Lower leg skin (tissue), 4 donors: ENCODE measurements at regions not wholly inside any gene's neighbourhood (a gene's known extent, or its start where the extent isn't known, plus 50 kb on each side); places are given as distances from the start of the nearest gene placed in this dataset.

Experiments used
- DNase-seq, 2 donors: peaks; one replicate each; pipeline ENCODE4 v3.0.0-alpha.2; 2019; ENCODE audit warnings: low spot score in 2 of 2
- H3K4me3 ChIP-seq: fragments of 200-600 bp; sonication (generic); 2 replicates; pipeline ENCODE4 v1.5.1; 2017; ENCODE audit warnings: mild to moderate bottlenecking, low read depth; ENCODE audit not compliant: poor library complexity, severe bottlenecking
- POLR2A ChIP-seq, 2 donors: fragments of 450-650 bp; IDR thresholded peaks; one replicate each; pipeline ENCODE4 v1.6.1; 2016 to 2017; ENCODE audit warnings: antibody characterized with exemption in 2 of 2, mild to moderate bottlenecking in 1 of 2, moderate library complexity in 1 of 2
- WGBS, 2 donors: methylation state at CpG; one replicate each; pipeline ENCODE4 v1.1.5; 2018; 5-methylcytosine and 5-hydroxymethylcytosine counted together
- intact Hi-C: fragments of 100-400 bp; cut with DNase I; formaldehyde crosslinking; loops from one replicate; pipeline ENCODE4 v1.15.0; 2023; ENCODE audit warnings: low total_unique reads
- TF ChIP-seq, protein P1 (sequence below), 3 donors: fragments of 450-650 bp; IDR thresholded peaks; one replicate each; pipeline ENCODE4 v1.5.1; 2016; ENCODE audit warnings: antibody characterized with exemption in 3 of 3, mild to moderate bottlenecking in 3 of 3, moderate library complexity in 2 of 3

DNA sequence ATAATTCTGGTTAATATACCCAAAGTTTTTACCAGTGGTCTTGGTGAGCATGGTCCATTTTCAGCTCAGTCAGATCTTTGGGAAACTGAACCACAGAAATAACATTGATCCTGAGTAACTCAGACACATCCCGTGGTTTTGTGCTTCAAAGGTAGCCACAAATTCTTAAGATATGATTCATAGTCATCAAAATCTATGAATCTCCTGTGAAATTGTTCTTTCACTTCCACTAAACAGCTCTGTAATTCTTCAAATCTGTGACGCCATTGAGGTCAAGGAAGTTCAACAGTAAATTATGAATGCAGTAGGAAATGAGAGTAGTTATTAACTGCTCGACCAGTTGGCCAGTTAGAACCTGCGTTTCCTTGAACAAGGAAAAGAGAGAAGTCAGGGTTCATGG lies 147.3 kb downstream of the IRS1 start:
- intact Hi-C loops = no loop called here
- WGBS, 2 donors = 57 to 62% methylated on average over 4 of the region's 4 CpGs
- no peak for TF ChIP-seq POLR2A (IDR thresholded peaks at IDR 0.05)
- TF ChIP-seq, protein P1, sequence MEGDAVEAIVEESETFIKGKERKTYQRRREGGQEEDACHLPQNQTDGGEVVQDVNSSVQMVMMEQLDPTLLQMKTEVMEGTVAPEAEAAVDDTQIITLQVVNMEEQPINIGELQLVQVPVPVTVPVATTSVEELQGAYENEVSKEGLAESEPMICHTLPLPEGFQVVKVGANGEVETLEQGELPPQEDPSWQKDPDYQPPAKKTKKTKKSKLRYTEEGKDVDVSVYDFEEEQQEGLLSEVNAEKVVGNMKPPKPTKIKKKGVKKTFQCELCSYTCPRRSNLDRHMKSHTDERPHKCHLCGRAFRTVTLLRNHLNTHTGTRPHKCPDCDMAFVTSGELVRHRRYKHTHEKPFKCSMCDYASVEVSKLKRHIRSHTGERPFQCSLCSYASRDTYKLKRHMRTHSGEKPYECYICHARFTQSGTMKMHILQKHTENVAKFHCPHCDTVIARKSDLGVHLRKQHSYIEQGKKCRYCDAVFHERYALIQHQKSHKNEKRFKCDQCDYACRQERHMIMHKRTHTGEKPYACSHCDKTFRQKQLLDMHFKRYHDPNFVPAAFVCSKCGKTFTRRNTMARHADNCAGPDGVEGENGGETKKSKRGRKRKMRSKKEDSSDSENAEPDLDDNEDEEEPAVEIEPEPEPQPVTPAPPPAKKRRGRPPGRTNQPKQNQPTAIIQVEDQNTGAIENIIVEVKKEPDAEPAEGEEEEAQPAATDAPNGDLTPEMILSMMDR (IDR thresholded peaks at IDR 0.05) = no peak
- no peak overlapping the region for H3K4me3 ChIP-seq
- DNase-seq = no peak

DNA sequence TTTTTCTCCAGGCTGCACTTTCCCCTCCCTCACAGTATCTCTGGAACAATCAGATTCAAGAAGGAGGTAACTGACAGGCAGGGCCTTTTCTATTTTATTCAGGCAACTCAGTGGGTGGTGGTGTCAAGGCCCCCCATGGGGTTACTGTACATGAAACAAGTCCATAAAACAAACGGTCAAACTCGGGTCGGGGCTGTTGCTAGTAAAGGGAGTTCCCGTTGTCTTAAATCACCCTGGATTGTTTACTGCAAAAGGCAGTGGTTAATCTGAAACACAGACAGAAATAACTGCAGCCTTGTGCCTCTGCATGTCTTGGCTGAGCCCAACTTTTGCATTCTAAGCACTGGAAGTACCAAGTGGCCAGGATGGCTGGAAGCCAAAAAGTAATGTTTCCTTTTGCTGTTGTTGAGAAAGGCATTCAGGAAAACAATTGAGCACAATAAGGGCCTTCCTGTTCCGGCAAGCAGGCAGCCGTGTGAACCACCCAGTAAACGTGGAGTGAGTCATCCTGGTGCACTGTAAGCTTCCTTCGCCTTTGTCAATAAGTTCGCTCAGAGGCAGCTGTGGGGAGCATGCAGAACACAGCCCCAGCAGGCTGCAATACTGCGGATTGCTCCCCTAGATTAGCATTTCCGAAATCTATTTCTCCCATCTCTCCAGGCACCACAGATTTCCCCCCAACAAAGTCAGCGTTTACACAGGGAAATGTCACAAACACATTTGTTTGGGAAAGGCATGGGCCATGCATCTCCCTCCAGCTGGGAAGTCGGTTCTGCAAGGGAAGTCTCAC lies 149.6 kb downstream of the IRS1 start:
- no peak overlapping the region for H3K4me3 ChIP-seq
- intact Hi-C loops = no loop called here
- 9 to 11% methylated on average over 13 of the region's 13 CpGs for WGBS, 2 donors
- DNase-seq = peak; percentile 91 to 92
- TF ChIP-seq, protein P1 (IDR thresholded peaks at IDR 0.05) = no peak
- no peak for TF ChIP-seq POLR2A (IDR thresholded peaks at IDR 0.05)

DNA sequence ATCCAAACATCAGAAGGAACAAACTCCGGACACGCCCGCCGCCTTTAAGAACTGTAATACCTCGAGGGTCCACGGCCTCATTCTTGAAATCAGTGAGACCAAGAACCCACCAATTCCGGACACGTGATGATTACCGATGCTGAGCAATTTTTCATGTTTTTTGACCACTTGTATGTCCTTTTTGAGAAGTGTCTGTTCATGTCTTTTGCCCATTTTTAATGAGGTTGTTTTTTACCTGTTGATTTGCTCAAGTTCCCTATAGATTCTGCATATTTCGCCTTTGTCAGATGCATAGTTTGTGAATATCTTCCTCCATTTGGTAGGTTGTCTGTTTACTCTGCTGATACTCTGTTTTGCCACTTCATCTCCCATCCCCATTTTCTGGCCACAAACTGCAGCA lies 150.4 kb downstream of the IRS1 start:
- intact Hi-C loops = no loop called here
- TF ChIP-seq POLR2A (IDR thresholded peaks at IDR 0.05) = no peak
- TF ChIP-seq, protein P1 (IDR thresholded peaks at IDR 0.05) = no peak
- no peak overlapping the region for H3K4me3 ChIP-seq
- 97 to 98% methylated on average over 10 of the region's 10 CpGs for WGBS, 2 donors
- no peak for DNase-seq

DNA sequence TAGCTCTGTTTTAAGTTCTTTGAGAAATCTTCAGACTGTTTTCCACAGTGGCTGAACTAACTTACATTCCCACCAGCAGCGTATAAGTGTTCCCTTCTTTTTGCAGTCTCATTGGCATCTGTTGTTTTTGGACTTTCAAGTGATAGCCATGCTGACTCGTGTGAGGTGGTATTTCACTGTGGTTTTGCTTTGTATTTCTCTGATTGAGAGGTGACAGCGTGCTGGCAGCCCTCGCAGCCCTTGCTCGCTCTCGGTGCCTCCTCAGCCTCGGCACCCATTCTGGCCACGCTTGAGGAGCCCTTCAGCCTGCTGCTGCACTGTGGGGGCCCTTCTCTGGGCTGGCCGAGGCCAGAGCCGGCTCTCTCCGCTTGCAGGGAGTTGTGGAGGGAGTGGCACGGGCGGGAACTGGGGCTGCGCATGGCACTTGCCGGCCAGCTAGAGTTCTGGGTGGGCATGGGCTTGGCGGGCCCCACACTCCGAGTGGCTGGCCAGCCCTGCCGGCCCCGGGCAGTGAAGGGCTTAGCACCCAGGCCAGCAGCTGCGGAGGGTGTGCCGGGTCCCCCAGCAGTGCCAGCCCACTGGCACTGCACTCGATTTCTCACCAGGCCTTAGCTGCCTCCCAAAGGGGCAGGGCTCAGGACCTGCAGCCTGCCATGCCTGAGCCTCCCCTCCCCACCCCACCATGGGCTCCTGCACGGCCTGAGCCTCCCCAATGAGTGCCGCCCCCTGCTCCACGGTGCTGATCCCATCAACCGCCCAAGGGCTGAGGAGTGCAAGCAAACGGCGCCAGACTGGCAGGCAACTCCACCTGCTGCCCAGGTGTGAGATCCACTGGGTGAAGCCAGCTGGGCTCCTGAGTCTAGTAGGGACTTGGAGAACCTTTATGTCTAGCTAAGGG lies 151.8 kb downstream of the IRS1 start:
- no peak for DNase-seq
- 83 to 92% methylated on average over 20 to 27 of the region's 28 CpGs for WGBS, 2 donors
- no peak for TF ChIP-seq POLR2A (IDR thresholded peaks at IDR 0.05)
- TF ChIP-seq, protein P1 (IDR thresholded peaks at IDR 0.05) = no peak

DNA sequence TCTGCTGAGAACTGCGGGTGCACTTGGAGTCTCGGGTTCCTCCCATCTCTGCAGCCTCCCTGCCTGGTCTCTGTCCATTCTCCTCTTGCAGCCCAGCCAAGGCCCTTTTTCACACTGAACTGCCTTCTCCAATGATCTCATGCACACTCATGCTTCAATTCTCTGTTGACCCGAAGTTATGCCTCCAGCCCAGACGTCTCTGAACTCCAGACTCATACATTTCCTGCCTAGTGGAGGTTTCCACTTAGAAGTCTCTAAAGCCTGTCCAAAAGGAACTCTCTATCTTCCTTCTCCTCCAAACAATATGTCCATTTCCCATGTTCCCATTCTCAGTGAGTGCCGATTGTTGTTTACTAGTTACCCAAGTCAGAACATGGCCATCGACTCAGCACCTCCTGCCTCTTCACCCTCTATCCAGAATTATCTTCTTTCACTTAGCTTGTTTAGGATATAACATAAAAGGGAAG lies 155.2 kb downstream of the IRS1 start:
- no peak for TF ChIP-seq POLR2A (IDR thresholded peaks at IDR 0.05)
- TF ChIP-seq, protein P1 (IDR thresholded peaks at IDR 0.05) = no peak
- no peak overlapping the region for H3K4me3 ChIP-seq
- WGBS, 2 donors = 52 to 62% methylated on average over 6 of the region's 6 CpGs
- intact Hi-C loops = loop anchor here (5.0 kb wide), 1 partner anchor 1957 kb away; no protein-coding TSS in a partner anchor
- no peak for DNase-seq

More for the DNA sequence above, 151.8 kb downstream of the IRS1 start:
- no peak overlapping the region for H3K4me3 ChIP-seq
- intact Hi-C loops = no loop called here
